ENCODE measurements at regions not wholly inside any gene's neighbourhood (a gene's known extent, or its start where the extent isn't known, plus 50 kb on each side); places are given as distances from the start of the nearest gene placed in this dataset.
A peak's percentile ranks its signal among the peaks of the same experiment; 100 is the strongest.
"Not testable (repeated sequence)": the region's sequence is repeated elsewhere in the genome, so short reads cannot be mapped to it uniquely, and the experiment has no call there.

DNA sequence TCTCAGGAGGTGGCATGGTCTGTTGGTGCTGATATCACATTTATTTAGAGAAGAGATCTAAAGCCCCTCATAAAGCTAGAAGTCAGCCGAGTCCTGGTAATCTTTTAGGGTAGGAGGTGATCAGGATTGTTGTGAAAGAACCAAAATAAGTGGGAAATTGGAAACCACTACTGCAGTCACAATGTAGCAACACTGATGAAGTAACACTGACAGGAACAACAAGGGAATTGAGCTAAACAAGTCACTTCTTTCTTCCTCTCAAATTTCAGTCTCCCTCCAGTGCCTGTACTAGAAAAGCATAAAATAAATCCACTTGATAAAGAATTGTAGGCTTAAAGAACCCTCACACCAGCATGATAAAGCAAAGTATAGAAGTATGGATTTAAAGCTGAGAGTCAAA, 1509.0 kb downstream of the GRIK2 start:
- no peak for DNase-seq (ENCODE audit: low spot score)

DNA sequence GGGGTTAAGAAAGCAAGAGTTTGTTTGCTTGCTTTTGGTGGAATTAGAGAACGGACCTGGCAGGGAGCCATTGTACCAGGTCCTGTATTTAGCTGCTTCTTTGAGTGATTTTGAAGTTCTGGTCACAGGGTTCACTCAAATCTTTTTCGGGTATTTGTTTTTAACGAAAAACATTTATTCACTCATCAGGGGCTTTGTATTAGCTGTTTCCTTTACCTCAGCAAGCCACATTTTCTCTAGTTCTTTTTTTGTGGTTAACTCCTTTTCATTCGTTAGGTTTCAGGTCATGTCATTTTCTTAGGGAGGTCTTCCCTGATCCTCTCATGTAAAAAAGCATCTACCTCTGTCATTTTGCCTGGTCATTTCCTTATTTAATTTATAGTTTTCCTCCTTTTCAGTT, 1502.2 kb downstream of the GRIK2 start:
- no peak for DNase-seq (ENCODE audit: low spot score)

DNA sequence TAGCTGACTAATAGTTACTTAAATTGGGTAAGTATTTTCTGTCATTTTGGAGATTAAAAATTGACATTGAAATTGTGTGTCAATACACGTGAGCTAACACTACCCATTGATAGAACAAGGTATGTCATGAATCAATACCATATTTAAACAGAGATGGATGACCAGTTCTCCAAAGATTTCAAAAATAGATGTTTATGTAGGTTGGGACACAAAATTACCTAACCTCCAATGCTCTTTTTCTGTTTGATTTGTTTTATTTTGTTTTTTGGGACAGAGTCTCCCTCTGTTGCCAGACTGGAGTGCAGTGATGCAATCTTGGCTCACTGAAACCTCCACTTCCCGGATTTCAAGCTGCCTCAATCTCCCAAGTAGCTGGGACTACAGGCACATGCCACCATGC, 1491.7 kb downstream of the GRIK2 start:
- DNase-seq (ENCODE audit: low spot score), result no peak

DNA sequence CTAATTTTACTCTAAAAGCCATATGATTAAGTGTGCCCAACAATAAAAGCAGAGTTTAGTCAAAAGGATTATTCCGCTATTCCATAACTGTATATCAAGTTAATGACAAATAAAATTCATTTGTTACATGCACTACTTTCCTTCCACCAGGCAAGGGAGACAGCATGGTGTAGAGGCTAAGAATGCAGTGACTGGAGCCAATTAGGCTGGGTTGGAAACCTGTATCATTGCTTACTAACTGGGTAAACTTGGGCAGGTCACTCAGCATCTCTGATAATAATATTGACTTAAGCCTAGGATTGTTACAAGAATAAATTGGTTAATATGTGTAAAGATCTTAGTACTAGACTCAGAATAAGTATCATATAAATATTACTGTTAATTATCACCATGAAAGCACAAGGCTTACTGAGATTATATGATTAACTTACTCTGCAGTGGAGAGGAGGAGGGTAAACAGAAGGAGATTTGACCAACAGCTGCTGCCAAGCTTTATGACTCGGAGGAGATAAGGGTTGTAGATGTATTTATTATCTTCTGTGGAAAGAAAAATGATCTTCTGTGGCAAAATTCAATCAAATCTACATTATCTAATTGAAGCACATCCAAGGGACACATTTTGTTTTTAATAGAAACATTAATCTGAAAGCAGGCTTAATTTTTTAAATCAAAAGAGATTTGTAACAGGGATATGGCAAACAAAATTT, 1459.9 kb downstream of the GRIK2 start:
- no peak for DNase-seq (ENCODE audit: low spot score)

DNA sequence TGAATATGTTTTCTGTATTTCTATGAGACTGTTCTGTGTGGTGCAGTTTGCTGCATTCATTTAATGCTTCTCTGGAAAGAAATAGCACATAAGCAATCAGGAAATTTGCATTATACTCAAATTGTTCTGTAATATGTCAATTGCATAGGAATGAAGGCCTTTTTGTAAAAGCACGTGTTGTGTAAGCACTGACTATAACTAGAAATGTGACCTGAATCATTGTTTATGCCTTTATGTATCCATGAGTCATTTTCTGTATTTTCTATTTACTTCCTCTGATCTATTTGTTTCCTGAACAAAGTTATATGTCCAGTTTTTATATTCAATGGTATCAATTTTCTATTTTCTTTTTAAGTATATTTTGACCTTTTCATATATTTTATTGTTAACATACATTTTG, 1455.3 kb downstream of the GRIK2 start:
- no peak for DNase-seq (ENCODE audit: low spot score)

DNA sequence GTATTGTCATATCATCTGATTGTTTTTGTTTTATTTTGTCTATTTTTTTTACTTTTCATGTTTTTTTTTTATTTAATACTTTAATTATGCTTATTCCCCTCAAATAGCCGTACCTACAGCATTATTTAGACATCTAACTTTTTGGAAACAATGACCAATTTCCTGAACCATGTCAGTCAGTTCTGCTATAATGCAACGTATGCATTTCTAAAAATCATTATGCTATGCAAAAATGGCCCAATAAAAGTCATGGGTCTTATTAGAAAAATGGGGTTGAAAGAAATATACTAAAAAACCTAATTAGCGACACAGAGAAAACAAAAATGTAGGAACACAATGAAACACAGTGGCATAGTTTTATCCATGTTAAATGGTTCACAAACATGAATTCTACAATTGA, 1454.7 kb downstream of the GRIK2 start:
- no peak for DNase-seq (ENCODE audit: low spot score)

DNA sequence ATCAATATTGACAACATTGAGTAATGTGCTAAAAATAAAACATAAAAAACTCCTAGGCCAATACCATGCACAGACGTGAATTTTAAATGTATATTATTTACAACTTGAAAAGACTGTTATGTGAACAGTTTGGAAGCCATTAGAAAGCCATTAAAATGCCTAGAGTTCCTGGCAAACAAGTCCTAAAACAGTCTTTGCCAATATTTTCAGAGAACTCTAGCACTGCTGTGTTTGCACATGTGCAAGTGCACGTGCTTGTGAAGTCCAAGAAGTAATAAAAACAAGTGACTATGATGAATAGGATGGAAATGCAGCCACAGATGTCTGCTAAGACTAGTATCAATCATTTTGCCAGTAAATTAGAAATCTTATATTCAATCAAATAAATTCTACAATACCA, 1447.6 kb downstream of the GRIK2 start:
- no peak for DNase-seq (ENCODE audit: low spot score)

DNA sequence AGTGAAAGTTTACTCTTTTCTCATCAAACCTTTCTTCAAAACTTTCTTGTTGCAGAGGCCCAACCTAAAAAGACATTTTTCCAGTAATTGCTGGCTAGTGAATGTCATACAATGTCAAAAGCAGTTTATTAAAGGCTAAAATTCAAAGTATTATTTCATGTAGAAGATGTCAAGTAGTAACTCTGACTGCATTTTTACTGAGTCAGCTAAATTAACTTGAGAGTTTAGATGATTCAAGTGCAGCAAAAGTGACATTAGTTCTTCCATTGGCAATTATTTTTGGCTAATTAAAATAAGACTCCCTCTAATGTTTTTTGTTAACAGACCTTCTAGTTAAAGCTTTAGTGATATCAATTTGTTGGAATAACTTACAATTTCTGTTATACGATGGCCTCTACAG, 1438.5 kb downstream of the GRIK2 start:
- DNase-seq (ENCODE audit: low spot score), result no peak

DNA sequence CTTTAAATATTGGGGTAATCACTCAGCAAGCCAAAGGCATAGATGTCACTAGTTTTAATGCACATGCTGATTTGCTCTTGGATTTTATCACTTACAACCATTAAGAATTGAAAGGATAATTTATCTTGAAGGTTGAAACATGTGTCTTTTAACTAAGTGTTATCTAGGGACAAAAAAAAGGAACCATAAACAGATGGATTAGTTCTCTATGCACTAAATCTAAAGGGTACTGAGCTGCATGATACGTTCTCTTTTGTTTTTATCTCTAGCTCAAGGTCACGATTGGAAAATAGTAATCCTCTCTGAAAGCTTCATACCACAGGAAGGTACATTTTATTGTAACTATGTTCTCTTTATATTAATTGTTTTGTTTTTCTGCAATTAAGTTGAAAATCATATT, 1426.6 kb downstream of the GRIK2 start:
- DNase-seq (ENCODE audit: low spot score), result no peak

DNA sequence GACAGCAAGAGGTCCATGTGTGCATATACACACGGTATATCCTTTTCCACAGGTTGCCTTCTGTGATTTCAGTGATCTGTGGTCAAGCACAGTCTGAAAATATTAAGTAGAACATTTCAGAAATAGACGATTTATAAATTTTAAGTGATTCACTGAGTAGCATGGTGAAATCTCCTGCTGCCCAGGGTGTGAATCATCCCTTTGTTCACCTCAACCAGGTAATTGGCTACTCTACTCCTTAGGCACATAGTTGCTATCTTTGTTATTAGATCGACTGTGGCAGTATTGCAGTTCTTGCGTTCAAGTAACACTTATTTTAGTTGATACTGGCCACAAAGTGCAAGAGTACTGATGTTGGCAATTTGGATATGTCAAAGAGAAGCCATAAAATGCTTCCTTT, 1421.7 kb downstream of the GRIK2 start:
- no peak for DNase-seq (ENCODE audit: low spot score)

DNA sequence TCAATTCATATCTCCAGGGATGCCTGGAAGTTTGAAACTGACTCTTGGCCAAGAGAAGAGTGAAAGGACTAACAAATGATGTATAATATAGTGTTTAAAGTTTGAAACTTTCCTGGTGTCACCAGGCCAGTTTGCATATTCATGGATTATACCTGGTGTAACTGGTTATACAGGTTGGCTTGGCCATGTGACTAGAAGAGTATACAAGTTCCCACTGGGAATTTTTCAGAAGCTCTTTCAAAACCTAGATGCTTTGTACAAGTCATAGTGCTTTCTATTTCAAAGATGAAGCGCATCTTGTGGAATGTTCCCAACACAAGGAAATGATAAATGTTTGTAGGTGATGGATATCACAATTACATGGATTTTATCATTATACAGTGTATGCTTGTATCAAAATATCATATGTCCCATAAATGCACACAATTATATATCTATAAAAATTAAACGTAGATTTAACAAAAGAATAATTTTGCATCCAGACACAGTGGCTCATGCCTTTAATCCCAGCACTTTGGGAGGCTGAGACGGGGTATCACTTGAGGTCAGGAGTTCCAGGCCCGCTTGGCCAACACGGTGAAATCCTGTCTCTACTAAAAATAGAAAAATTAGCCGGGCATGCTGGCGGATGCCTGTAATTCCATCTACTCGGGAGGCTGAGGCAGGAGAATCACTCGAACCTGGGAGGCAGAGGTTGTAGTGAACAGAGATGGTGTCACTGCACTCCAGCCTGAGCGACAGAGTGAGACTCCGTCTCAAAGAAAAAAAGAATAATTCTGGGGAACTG, 1420.2 kb downstream of the GRIK2 start:
- DNase-seq (ENCODE audit: low spot score), result no peak

DNA sequence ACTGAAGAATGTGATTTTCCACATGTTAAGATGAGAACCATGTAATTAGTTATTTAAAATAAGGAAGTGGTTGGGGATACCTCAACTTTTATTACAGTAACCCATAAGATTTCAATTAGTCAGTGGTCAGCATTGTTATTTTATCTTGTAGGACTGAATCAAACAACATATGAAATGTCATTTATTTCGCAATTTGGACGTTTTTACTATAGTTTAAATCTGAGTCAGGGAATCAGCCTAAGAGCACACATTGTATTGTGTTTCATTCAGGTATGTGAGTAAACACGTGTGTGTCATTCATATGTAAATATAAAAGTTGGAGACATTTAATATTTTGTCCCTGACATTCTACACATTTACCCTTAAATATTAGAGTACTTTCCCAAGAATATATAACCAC, 1418.7 kb downstream of the GRIK2 start:
- no peak for DNase-seq (ENCODE audit: low spot score)

DNA sequence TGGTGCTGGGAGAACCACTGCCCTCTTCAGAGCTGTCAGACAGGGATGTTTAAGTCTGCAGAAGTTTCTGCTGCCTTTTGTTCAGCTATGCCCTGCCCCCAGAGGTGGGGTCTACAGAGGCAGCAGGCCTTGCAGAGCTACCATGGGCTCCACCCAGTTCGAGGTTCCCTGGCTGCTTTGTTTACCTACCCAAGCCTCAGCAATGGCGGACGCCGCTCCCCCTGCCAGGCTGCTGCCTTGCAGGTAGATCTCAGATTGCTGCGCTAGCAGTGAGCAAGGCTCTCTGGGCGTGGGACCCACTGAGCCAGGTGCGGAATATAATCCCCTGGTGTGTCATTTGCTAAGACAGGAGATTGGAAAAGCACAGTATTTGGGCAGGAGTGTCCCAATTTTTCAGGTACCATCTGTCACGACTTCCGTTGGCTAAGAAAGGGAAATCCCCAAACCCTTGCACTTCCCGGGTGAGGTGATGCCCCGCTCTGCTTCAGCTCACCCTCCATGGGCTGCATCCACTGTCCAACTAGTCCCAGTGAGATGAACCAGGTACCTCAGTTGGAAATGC, 1415.5 kb downstream of the GRIK2 start:
- not testable (repeated sequence) for DNase-seq (ENCODE audit: low spot score)

DNA sequence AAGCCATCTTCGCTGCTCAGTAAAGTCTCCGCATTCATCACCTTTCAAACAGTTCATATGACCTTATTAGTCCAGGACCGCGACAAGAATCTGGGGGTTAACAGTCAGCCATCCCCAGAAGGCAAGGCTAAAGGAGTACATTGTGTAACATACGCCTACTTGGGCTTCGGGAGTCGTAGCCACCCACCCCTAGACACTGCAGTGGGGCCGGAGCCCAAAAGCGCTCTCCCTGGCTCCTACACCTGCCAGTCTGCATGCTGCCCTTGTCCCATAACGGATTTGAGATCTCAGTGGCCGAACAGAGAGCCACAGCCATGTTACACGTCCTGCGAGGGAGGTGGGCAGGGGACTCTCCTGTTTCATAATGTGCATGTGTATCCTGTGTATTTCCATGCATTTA, 1405.5 kb downstream of the GRIK2 start:
- no peak for DNase-seq (ENCODE audit: low spot score)

DNA sequence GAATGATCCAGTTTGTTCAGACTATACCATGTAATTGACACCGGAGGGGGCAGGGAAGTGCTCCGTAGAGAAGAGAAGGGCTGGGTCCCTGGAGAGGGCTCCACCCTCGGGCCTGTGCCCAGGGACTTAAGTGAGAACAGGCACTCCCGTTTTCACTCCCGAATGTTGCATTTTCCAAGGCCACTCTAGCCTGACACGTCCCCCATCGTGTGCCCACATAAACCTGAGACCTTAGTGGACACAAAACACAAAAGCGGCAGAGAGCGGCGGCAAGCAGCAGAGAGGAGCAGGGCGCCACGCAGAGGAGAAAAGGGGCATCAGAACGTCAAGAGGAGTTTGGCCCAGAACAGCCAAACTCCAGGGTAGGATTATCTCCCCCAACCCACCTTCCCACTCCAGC, 1405.1 kb downstream of the GRIK2 start:
- peak; percentile 70 for DNase-seq (ENCODE audit: low spot score)

DNA sequence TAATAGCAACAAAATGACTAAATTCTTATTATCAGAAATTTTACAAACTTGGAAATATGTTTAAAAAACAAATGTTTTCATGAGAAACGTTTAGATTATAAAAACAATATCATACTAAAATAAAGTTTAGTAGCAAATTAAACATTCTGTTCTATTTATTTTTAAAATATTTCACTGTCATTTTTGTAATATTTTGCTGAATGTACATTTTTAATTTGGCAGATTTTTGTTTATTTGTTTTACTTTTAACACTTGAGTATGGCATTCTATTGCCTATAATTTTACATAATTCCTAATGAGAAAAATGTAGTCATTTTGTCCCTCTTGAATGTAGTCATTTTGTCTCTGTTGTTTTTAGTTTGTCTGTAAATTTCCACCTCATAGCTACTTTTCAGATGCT, 1400.2 kb downstream of the GRIK2 start:
- no peak for DNase-seq (ENCODE audit: low spot score)

DNA sequence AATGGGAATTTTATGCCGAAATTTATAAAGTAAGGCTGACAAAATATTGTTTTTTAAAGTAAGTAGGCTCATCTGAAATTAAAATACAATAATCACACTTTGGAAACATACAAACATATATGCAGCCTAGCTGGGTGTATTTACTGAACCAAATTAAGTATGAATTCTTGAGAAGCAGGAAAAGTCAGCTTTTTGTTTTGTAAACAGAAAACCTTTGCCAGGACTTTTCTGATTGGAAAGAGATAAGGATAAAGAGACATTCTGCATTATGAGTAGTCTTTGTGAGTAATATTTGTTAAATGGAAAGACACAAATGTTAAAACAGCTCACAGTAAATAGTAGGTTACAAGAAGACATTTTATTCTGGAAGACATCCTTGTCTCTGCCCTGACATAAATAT, 1380.8 kb downstream of the GRIK2 start:
- no peak for DNase-seq (ENCODE audit: low spot score)

DNA sequence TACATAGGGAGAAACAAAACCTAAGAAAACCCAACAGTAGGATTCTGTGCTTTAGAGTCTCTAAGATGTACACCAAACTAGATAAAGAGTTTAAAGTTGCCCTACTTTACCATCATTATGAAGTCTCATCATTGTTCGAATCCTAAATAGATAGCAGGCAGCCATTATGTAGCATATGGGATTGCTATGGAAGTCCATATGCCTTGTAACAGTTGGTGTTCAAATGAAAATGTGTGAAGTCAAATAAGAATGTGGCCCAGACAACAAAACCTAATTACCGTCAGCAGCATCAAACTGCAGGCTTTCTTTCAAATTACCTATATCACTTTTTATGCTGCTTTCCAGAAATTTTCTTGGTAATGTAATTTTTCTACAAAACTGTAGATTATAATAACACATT, 1380.1 kb downstream of the GRIK2 start:
- no peak for DNase-seq (ENCODE audit: low spot score)

DNA sequence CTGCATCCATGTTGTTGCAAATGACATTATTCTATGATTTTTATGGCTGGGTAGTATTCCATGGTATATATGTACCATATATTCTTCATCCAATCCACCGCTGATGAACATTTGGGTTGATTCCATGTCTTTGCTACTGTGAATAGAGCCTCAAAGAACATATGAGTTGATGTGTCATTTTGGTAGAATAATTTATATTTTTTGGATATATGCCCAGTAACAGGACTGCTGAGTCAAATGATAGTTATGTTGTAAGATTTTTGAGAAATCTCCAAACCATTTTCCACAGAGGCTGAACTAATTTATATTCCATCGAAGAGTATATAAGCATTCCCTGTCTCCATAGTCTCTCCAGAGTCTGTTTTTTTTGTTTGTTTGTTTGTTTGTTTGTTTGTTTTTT, 1373.5 kb downstream of the GRIK2 start:
- no peak for DNase-seq (ENCODE audit: low spot score)

DNA sequence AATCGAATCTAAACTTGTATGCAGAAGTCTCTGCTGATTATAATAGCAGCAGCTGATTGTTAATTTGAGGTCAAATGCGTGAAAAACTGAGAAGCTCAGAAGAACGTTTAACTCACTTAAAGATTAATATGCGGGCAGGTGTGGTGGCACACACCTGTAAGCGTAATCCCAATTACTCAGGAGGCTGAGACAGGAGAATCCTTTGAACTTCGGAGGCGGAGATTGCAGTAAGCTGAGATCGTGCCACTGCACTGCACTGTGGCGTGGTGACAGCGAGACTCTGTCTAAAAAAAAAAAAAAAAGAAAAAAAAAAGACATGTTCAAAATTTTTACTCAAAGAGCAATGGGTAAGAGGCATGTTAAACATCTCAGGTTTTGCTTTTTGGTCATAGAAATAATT, 1370.8 kb downstream of the GRIK2 start:
- DNase-seq (ENCODE audit: low spot score), result no peak

DNA sequence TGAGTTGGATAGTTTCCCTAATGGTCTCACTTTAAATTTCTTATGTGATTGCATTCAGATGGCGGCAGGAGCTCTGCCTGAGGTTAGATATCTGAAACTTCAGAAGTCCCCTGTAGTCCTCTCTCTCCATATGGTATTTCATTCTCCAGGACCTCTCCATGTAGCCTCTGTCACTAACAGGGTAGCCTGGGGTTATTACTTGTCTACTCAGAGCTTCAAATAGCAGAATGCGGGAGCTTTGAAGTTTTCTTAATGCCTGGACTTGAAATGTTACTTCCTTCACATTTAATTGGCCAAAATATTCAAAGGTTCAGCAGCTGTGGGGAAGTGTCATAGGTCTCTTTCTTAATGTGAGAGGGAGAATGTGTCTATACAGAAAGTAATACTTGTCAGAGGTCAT, 1370.4 kb downstream of the GRIK2 start:
- DNase-seq (ENCODE audit: low spot score), result no peak

DNA sequence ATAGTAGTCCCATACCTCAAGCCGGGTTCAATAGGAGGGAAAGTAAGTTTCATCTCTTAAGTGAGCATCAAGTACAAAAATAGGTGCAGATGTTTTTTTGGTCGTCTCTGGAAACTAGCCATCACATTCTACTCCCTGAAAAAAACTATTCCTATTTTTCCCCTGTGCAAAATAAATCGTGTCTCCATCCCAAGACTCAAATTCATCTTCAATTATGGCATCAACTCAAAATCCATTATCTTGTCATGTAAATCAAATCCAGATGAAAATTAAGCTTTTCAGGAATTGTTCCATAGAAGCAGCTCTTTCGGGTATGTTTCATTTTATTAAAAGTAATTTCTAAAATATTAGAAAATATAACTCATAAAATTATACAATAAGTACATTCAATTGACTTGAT, 1368.4 kb downstream of the GRIK2 start:
- DNase-seq (ENCODE audit: low spot score), result no peak

DNA sequence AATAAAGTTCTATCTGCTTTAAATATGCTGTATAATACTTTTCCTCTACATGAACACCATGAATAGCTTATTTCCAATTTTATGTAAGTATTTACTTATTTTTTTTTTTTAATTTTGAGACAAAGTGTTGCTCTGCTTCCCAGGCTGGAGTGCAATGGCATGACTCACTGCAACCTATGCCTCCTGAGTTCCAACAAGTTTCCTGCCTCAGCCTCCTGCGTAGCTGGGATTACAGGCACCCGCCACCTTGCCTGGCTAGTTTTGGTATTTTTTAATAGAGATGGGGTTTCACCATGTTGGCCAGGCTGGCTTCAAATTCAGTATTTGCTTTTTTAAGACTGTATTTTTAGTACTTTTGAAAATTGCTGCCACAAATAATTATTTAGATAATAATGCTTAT, 1365.9 kb downstream of the GRIK2 start:
- no peak for DNase-seq (ENCODE audit: low spot score)

DNA sequence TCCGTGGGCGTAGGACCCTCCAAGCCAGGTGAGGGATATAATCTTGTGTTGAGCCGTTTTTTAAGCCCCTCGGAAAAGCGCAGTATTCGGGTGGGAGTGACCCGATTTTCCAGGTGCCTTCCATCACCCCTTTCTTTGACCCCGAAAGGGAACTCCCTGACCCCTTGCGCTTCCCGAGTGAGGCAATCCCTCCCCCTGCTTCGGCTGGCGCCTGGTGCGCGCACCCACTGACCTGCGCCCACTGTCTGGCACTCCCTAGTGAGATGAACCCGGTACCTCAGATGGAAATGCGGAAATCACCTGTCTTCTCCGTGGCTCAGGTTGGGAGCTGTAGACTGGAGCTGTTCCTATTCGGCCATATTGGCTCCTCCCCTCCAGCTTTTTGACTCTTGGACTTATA, 1365.0 kb downstream of the GRIK2 start:
- not testable (repeated sequence) for DNase-seq (ENCODE audit: low spot score)

Measured in ecto neural progenitor cell (in vitro differentiated cells).